Gastroesophageal sphincter (tissue), 4 donors: ENCODE measurements at regions not wholly inside any gene's neighbourhood (a gene's known extent, or its start where the extent isn't known, plus 50 kb on each side); places are given as distances from the start of the nearest gene placed in this dataset.

Source experiments
- ATAC-seq: fragments of 150-250 bp; one replicate; pipeline ENCODE4 v1.9.1; 2016; ENCODE audit warnings: mild to moderate bottlenecking, moderate library complexity
- H3K27ac ChIP-seq, 4 donors: fragments of 200-600 bp; sonication (generic) in 3 of 4; 1 replicate in 3 of 4; 2 replicates in 1 of 4; pipeline ENCODE4 v1.5.1; 2016 to 2019
- H3K27me3 ChIP-seq: fragments of 200-600 bp; sonication (generic); one replicate; pipeline ENCODE4 v1.5.1; 2019
- H3K36me3 ChIP-seq, 2 donors: fragments of 200-600 bp; sonication (generic); one replicate each; pipeline ENCODE4 v1.5.1; 2019; ENCODE audit warnings: control low read depth in 1 of 2
- H3K4me1 ChIP-seq, 3 donors: fragments of 200-600 bp; sonication (generic); 1 replicate in 2 of 3; 2 replicates in 1 of 3; pipeline ENCODE4 v1.5.1; 2016 to 2019; ENCODE audit warnings: control low read depth in 2 of 3
- H3K4me3 ChIP-seq, 2 donors: fragments of 200-600 bp; sonication (generic); one replicate each; pipeline ENCODE4 v1.5.1; 2019; ENCODE audit warnings: mild to moderate bottlenecking in 1 of 2, moderate library complexity in 1 of 2
- H3K9me3 ChIP-seq, 3 donors: fragments of 200-600 bp; sonication (generic); one replicate each; pipeline ENCODE4 v1.5.1; 2017 to 2019; ENCODE audit warnings: control low read depth in 2 of 3
- EP300 ChIP-seq: sonication (generic); formaldehyde crosslinking; IDR thresholded peaks from one replicate; pipeline ENCODE4 v1.6.1; 2017; ENCODE audit warnings: antibody characterized with exemption, mild to moderate bottlenecking
- POLR2A ChIP-seq, 2 donors: fragments of 450-650 bp; IDR thresholded peaks; one replicate each; pipeline ENCODE4 v1.6.1; 2017; ENCODE audit warnings: antibody characterized with exemption in 2 of 2, mild to moderate bottlenecking in 2 of 2, moderate library complexity in 1 of 2
- POLR2AphosphoS5 ChIP-seq: sonication (generic); formaldehyde crosslinking; IDR thresholded peaks from one replicate; pipeline ENCODE4 v1.6.1; 2017; ENCODE audit warnings: antibody characterized with exemption
- WGBS, 2 donors: methylation state at CpG; one replicate each; pipeline ENCODE4 v1.1.5; 2018; ENCODE audit warnings: low coverage in 1 of 2; 5-methylcytosine and 5-hydroxymethylcytosine counted together
- TF ChIP-seq, protein P1 (sequence below), 4 experiments: fragments of 200-600 bp in 2 of 4; fragments of 450-650 bp in 2 of 4; sonication (generic) in 1 of 4; IDR thresholded peaks; one replicate each; pipeline ENCODE4 v1.5.1; 2017 to 2019; ENCODE audit warnings: antibody characterized with exemption in 4 of 4, mild to moderate bottlenecking in 2 of 4, moderate library complexity in 2 of 4

DNA sequence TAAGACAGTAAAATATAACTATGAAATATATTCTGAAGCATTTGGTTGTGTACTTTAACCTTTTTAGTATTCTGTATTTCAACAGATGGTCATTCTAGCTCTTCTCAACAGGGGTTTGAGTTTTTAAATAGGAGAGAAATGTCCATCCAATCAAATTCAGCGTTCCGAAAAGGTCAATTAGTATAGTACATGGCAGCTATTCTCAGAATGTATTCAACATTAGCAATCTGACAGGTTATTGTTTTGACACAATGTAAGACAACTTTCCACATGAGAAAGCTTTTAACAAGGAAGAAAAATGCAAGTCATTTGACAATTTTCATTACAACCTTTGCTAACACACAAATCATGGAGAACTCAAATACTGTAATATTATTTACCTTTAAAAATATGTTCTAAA is 996.3 kb upstream of the CDH10 start:
- WGBS, 2 donors = 53 to 85% methylated on average over 2 of the region's 2 CpGs
- TF ChIP-seq POLR2AphosphoS5 (no peak), POLR2A (IDR thresholded peaks at IDR 0.05) (no peak), EP300 (no peak)
- TF ChIP-seq, protein P1, sequence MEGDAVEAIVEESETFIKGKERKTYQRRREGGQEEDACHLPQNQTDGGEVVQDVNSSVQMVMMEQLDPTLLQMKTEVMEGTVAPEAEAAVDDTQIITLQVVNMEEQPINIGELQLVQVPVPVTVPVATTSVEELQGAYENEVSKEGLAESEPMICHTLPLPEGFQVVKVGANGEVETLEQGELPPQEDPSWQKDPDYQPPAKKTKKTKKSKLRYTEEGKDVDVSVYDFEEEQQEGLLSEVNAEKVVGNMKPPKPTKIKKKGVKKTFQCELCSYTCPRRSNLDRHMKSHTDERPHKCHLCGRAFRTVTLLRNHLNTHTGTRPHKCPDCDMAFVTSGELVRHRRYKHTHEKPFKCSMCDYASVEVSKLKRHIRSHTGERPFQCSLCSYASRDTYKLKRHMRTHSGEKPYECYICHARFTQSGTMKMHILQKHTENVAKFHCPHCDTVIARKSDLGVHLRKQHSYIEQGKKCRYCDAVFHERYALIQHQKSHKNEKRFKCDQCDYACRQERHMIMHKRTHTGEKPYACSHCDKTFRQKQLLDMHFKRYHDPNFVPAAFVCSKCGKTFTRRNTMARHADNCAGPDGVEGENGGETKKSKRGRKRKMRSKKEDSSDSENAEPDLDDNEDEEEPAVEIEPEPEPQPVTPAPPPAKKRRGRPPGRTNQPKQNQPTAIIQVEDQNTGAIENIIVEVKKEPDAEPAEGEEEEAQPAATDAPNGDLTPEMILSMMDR (IDR thresholded peaks at IDR 0.05) = no peak
- Histone ChIP-seq H3K4me1 (no peaks in the 10 kb centered on the region), H3K36me3 (no peaks in the 10 kb centered on the region), H3K27ac (no peak overlapping the region), H3K27me3 (no peaks in the 10 kb centered on the region), H3K4me3 (no peak overlapping the region), H3K9me3 (no peaks in the 10 kb centered on the region)
- no peak for ATAC-seq

DNA sequence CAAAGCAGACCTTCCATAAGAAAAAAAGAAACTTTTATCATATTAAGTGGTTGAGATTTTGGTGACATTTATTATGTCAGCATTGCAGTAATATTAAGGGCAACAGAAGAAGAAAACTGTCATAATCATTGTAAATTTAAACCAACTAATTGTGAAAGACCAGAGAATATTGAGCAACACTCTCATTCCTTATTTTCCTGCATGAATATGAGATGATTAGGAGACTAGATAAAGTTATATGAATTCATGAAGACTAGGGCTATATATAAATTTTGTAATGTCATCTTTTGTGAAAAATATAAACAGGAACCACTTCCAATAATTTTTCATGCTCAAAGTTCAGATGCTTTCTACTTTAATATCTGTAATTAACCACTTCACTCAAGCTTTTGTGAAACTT is 974.5 kb upstream of the CDH10 start:
- H3K4me3 ChIP-seq = no peak overlapping the region
- H3K36me3 ChIP-seq = no peaks in the 10 kb centered on the region
- ATAC-seq = no peak
- no peaks in the 10 kb centered on the region for H3K4me1 ChIP-seq
- TF ChIP-seq EP300 (no peak), POLR2AphosphoS5 (no peak), POLR2A (IDR thresholded peaks at IDR 0.05) (no peak)
- TF ChIP-seq, protein P1 (IDR thresholded peaks at IDR 0.05) = no peak
- peaks cover 0 to 7% (median 0%) of the 10 kb centered on the region in 3 donors for H3K9me3 ChIP-seq
- no peak overlapping the region for H3K27ac ChIP-seq
- H3K27me3 ChIP-seq = no peaks in the 10 kb centered on the region

DNA sequence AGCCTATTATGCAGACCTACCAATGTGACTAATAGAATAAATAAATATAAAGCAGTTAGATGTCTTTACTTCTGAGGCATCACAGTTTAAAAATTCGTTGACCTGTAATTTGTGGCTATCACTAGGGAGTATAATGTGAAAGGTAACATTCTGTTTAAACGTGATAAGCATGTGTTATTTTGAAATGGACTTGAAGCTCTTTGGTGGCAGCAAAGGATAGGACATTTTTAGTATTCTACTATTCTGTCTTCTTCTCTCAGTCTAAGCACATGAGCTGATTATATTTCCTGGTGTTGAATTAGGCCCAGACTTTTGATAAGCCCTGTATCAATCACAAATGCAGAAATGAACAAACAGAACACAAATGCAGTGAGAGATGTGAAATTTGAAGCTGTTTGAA is 974.0 kb upstream of the CDH10 start:
- Histone ChIP-seq H3K4me3 (no peak overlapping the region), H3K36me3 (no peaks in the 10 kb centered on the region), H3K27me3 (no peaks in the 10 kb centered on the region), H3K27ac (no peak overlapping the region), H3K9me3 (peaks cover 0 to 8% (median 0%) of the 10 kb centered on the region in 3 donors), H3K4me1 (no peaks in the 10 kb centered on the region)
- WGBS, 2 donors = 35 to 43% methylated on average over 2 of the region's 2 CpGs
- TF ChIP-seq POLR2AphosphoS5 (no peak), EP300 (no peak), POLR2A (IDR thresholded peaks at IDR 0.05) (no peak)
- TF ChIP-seq, protein P1 (IDR thresholded peaks at IDR 0.05) = no peak
- ATAC-seq = no peak

DNA sequence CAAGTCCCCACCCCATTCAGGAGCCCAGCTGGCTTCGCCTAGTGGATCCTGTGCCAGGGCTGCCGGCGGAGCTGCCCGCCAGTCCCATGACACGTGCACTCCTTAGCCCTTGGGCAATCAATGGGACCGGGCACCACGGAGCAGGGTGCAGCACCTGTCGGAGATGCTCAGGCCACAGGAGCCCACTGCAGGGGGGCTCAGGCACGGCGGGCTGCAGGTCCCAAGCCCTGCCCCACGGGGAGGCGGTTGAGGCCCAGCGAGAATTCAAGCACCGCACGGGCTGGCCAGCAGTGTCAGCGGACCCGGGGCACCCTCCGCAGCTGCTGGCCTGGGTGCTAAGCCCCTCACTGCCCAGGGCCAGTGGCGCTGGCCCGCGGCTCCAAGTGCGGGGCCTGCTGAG is 969.7 kb upstream of the CDH10 start:
- Histone ChIP-seq H3K36me3 (no peaks in the 10 kb centered on the region), H3K4me1 (no peaks in the 10 kb centered on the region), H3K27ac (no peak overlapping the region), H3K4me3 (no peak overlapping the region), H3K27me3 (no peaks in the 10 kb centered on the region), H3K9me3 (peaks cover 0 to 8% (median 0%) of the 10 kb centered on the region in 3 donors)
- ATAC-seq = no peak
- WGBS, 2 donors = no CpG with 5 or more reads among the region's 22 CpGs
- TF ChIP-seq POLR2A (IDR thresholded peaks at IDR 0.05) = no peak
- TF ChIP-seq, protein P1 (IDR thresholded peaks at IDR 0.05) = no peak
- TF ChIP-seq POLR2AphosphoS5 = no peak
- TF ChIP-seq EP300 = no peak

DNA sequence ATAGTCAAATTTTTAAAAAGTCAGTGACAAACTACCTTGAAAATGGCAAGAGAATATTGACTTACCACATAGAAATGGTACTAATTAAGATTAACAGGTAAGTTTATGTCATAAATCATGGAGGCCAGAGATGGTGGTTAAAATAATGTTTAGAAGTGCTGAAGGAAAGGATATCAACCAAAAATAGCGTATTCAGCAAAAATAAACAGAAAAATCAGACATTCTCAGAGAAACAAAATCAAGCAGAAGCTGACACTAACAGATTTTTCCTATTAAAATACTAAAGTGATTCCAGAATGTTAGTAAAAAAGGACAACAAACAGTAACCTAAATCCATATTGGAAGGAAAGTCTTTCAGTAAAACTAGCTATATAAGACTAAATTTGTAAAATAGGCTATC is 959.9 kb upstream of the CDH10 start:
- H3K27ac ChIP-seq = no peak overlapping the region
- no peak for ATAC-seq
- no peaks in the 10 kb centered on the region for H3K9me3 ChIP-seq
- H3K4me3 ChIP-seq = no peak overlapping the region
- TF ChIP-seq, protein P1 (IDR thresholded peaks at IDR 0.05) = no peak
- TF ChIP-seq POLR2A (IDR thresholded peaks at IDR 0.05) (no peak), EP300 (no peak)
- H3K4me1 ChIP-seq = no peaks in the 10 kb centered on the region
- no peaks in the 10 kb centered on the region for H3K27me3 ChIP-seq
- WGBS, 2 donors = 45% methylated on average over 1 of the region's 1 CpG; no CpG with 5 or more reads in 1 of the 2 donors
- H3K36me3 ChIP-seq = no peaks in the 10 kb centered on the region
